Stimulated activated CD8-positive, alpha-beta memory T cell treated with anti-CD3 and anti-CD28 coated beads, Interleukin-12 subunit alpha, Interleukin-12 subunit beta, amount 100 ng/mL, for 24 hours (primary cell): ENCODE measurements at regions not wholly inside any gene's neighbourhood (a gene's known extent, or its start where the extent isn't known, plus 50 kb on each side); places are given as distances from the start of the nearest gene placed in this dataset.
"Not testable (repeated sequence)": the region's sequence is repeated elsewhere in the genome, so short reads cannot be mapped to it uniquely, and the experiment has no call there.

Source experiments
- DNase-seq: peaks from one replicate; pipeline ENCODE4 v3.0.0-alpha.2; 2020; ENCODE audit errors: extremely low read depth

- DNase-seq: no peak
Observed at GRCh38 chr4:128688846-128689437, 120.6 kb upstream of the JADE1 start.

- no peak for DNase-seq
Observed at GRCh38 chr4:128688033-128688721, 121.3 kb upstream of the JADE1 start.

GRCh38 chr4:128686810-128687209, 122.7 kb upstream of the JADE1 start:
- no peak for DNase-seq

GRCh38 chr4:128686032-128686465, 123.5 kb upstream of the JADE1 start:
- DNase-seq: no peak

- DNase-seq: no peak
Observed at GRCh38 chr4:128684016-128684415, 125.5 kb upstream of the JADE1 start.

GRCh38 chr4:128682942-128683666, 126.4 kb upstream of the JADE1 start:
- DNase-seq: no peak

- DNase-seq: no peak
Observed at GRCh38 chr4:128676095-128676494, 133.4 kb upstream of the JADE1 start.

- no peak for DNase-seq
Observed at GRCh38 chr4:128675083-128675482, 134.4 kb upstream of the JADE1 start.

GRCh38 chr4:128673159-128673558, 136.3 kb upstream of the JADE1 start:
- DNase-seq: not testable (repeated sequence)

GRCh38 chr4:128672596-128672995, 136.9 kb upstream of the JADE1 start:
- not testable (repeated sequence) for DNase-seq

GRCh38 chr4:128670513-128670912, 139.0 kb upstream of the JADE1 start:
- DNase-seq: no peak

- no peak for DNase-seq
Observed at GRCh38 chr4:128668566-128668965, 140.9 kb upstream of the JADE1 start.

- no peak for DNase-seq
Observed at GRCh38 chr4:128665514-128665913, 144.0 kb upstream of the JADE1 start.

- DNase-seq: no peak
Observed at GRCh38 chr4:128663325-128663724, 146.2 kb upstream of the JADE1 start.

GRCh38 chr4:128661479-128661878, 148.0 kb upstream of the JADE1 start:
- DNase-seq: no peak

GRCh38 chr4:128660361-128661215, 148.9 kb upstream of the JADE1 start:
- DNase-seq: no peak

- DNase-seq: no peak
Observed at GRCh38 chr4:128658214-128658631, 151.3 kb upstream of the JADE1 start.

- no peak for DNase-seq
Observed at GRCh38 chr4:128657638-128658037, 151.9 kb upstream of the JADE1 start.

- no peak for DNase-seq
Observed at GRCh38 chr4:128654465-128654864, 155.0 kb upstream of the JADE1 start.

GRCh38 chr4:128653527-128654444, 155.7 kb upstream of the JADE1 start:
- no peak for DNase-seq
